ENCODE measurements at regions not wholly inside any gene's neighbourhood (a gene's known extent, or its start where the extent isn't known, plus 50 kb on each side); places are given as distances from the start of the nearest gene placed in this dataset.
"Not testable (repeated sequence)": the region's sequence is repeated elsewhere in the genome, so short reads cannot be mapped to it uniquely, and the experiment has no call there.

DNA sequence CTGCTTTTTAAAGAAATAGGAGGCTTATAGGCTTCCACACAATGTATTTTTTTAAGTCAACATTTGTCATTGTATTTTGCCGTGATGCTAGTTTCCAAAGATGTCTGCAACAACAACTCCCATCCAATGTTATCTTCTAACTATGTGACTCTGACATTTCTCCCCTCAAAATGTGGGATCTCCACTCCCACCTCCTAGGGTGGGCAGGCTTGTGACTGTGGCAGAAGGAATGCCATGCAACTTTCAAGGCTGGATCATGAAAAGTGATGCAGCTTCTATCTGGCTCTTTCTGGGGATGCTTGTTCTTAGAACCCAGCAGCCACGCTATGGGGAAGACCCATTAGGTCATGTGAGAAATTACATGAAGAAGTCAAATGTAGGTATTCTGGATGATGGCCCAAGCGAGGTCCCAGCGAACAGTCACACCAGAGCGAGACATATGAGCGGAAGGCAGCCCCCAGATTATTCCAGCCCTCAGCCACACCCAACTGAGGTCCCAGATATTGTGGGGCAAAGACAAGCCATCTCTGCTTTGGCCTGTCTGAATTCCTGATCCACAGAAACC is 124.3 kb downstream of the BDH1 start:
- DNase-seq (ENCODE audit: low read depth in 4 of 4, low spot score in 2 of 4) = no peak

GRCh38 chr3:197430934-197431333 is 124.8 kb downstream of the BDH1 start:
- no peak for DNase-seq (ENCODE audit: low read depth in 4 of 4, low spot score in 2 of 4)

- DNase-seq (ENCODE audit: low read depth in 4 of 4, low spot score in 2 of 4) = no peak
These were observed 125.3 kb downstream of the BDH1 start for GRCh38 chr3:197430502-197430901.

- no peak for DNase-seq (ENCODE audit: low read depth in 4 of 4, low spot score in 2 of 4)
These were observed 126.8 kb downstream of the BDH1 start for GRCh38 chr3:197428952-197429351.

DNA sequence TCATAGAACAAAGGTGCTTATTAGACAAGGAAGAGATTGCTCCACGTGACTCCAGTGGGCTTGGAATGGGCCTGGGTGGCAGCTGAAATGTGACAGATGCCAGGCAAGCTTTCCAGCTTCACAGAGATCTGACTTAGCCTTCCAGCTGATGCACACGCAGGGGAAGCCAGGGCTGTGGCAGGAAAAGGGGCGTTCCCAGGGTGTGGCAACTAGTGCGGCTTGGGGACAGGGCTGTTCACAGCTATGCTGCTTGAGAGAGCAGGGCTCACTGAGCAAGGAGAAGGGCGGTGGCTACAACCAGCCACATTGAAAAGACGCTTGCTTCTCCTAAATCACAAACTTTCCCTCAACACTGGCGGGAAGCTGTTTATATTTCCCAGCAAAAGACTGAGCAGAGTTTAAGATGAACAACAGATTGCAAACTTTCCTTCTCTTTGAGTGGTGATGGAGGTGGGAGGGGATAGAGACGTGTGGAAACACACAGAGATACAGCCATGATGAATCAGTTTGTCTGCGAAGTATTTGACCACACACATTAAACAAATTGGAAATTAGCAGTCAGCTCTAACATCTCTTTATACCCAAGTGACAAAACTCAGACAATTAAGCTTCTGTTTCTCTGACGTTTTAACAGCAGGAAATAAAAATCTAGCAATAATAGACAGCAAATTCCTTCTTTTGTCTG is 127.5 kb downstream of the BDH1 start:
- DNase-seq (ENCODE audit: low read depth in 4 of 4, low spot score in 2 of 4) = no peak

DNA sequence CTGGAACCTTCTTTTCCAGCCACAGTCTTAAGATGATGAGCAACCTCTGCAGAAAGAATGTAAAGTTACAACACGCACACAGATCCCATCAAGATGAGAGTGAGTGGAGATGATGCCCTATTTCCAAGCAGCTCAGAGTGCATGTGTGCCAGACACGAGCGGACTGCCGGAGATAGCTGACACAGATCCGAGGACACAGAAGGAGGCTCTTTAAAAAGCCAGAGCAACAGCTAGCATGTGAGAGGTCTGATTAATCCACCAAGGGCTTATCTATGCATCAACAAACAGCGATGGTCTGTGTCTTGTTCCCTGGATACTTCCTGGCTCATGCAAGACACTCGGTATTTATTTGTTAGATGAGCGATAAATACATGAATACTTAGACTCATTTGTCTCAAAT is 128.6 kb upstream of the DLG1 start:
- DNase-seq (ENCODE audit: low read depth in 4 of 4, low spot score in 2 of 4) = no peak

GRCh38 chr3:197426121-197426566 is 127.7 kb upstream of the DLG1 start:
- no peak for DNase-seq (ENCODE audit: low read depth in 4 of 4, low spot score in 2 of 4)

- no peak for DNase-seq (ENCODE audit: low read depth in 4 of 4, low spot score in 2 of 4)
These were observed 127.2 kb upstream of the DLG1 start for GRCh38 chr3:197425485-197426120.

DNA sequence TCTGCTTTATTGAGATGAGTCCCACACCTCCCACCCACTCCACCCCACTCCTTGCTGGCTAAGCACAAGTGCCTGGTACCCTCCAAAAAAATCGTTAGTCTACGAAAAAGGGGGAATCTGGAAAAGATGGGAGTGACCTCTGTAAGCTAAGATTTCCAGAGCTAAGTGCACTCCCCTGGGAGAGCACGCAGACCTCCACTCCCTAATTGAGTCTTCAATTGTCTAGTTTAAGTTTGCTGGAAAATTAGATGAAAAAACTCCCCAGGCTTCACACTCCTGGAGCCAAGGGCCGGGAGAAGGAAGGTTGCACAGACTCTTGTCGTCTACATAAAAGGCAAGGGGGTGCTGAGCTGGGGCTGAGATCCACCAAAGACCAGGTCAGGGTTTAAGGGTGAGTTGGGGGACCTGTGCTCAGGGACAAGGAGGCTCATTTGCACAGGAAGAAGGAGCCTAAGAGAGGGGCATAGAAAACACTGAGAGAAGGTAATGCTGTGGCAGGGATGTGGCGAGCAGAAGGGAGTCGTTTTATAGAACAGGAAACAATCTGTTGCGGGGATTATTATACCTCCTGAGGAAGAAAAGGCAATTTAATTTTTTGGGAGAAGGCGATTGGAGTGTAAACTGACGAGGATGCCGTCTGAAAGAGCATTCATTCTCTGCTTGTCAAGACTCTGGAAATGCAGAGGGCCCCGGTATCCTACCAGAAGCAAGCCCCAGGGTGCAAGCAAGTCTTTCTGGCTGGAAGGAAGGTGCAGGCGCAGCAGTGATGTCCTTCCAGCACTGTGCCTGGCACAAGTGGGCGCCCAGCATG is 126.5 kb upstream of the DLG1 start:
- DNase-seq (ENCODE audit: low read depth in 4 of 4, low spot score in 2 of 4) = no peak

DNA sequence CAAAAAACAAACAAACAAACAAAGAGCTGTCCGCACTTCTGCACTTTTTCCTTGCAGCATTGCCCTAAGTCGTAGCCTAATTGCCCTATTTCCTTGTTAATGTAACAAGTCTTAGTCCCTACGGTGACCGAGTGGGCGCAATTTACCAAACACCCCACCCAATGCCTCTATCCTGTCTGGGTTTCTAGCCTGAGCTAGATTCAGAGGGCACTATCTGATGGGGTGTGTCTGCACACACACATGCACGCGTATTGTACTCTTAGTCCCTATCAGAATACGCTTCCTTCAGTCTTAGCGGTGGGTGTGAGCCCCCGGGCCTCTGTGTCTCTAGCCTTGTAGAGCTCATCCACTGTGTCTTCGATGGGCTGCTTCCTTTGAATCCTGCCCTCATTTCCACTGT is 125.9 kb upstream of the DLG1 start:
- no peak for DNase-seq (ENCODE audit: low read depth in 4 of 4, low spot score in 2 of 4)

DNA sequence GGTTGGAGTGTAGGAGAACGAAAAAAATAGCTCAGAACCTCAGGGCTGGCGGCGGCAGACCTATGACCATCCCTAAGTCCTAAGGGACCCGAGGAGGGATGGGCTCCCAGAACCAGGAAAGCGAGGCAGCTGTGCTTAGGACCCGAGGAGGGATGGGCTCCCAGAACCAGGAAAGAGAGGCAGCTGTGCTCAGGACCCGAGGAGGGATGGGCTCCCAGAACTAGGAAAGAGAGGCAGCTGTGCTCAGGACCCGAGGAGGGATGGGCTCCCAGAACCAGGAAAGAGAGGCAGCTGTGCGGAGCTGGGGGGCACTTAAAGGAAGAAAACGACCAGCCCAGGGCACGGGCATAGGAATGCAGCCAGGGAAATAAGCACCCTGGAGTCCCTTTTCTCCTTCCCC is 125.0 kb upstream of the DLG1 start:
- no peak for DNase-seq (ENCODE audit: low read depth in 4 of 4, low spot score in 2 of 4)

- no peak for DNase-seq (ENCODE audit: low read depth in 4 of 4, low spot score in 2 of 4)
These were observed 124.1 kb upstream of the DLG1 start for GRCh38 chr3:197422506-197422905.

DNA sequence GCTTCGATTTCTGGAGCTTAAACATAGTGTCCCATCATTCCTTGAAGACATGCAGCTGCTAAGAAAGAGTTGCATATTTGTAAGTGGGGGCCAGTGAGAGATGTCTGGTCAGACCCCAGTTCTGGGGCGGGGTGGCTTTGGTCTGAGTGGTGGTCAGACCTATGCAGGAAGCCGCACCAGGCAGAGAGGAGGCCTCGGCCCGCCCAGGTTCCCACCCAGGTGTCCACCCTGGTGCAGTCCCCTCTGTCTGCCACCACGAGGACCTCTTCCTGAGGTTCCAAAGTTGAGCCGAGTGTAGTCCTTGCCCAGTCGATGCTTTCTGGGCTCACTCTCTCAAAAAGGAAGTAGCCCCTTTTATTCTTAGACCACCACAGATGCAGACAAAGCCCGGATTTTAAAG is 122.6 kb upstream of the DLG1 start:
- no peak for DNase-seq (ENCODE audit: low read depth in 4 of 4, low spot score in 2 of 4)

- DNase-seq (ENCODE audit: low read depth in 4 of 4, low spot score in 2 of 4) = no peak
These were observed 122.2 kb upstream of the DLG1 start for GRCh38 chr3:197420566-197420965.

GRCh38 chr3:197420115-197420514 is 121.7 kb upstream of the DLG1 start:
- DNase-seq (ENCODE audit: low read depth in 4 of 4, low spot score in 2 of 4) = no peak

DNA sequence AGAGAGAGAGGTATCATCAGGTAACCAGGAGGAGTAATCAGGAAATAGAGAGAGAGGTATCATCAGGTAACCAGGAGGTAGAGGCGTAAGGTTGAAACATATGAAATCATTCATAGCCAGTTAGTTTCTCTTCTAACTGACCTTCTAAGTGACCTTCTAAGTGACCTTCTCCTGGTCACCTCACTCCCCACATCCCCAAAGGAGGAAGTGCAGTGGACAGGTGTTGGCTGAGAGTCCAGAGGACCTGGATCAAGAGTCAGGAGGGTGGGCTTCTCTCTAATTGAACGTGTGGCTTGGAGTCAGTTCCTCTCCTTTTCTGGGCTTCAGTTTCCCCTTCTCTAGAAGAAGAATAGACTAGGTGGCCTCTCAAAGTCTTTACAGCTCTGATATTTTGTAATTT is 121.3 kb upstream of the DLG1 start:
- DNase-seq (ENCODE audit: low read depth in 4 of 4, low spot score in 2 of 4) = no peak

DNA sequence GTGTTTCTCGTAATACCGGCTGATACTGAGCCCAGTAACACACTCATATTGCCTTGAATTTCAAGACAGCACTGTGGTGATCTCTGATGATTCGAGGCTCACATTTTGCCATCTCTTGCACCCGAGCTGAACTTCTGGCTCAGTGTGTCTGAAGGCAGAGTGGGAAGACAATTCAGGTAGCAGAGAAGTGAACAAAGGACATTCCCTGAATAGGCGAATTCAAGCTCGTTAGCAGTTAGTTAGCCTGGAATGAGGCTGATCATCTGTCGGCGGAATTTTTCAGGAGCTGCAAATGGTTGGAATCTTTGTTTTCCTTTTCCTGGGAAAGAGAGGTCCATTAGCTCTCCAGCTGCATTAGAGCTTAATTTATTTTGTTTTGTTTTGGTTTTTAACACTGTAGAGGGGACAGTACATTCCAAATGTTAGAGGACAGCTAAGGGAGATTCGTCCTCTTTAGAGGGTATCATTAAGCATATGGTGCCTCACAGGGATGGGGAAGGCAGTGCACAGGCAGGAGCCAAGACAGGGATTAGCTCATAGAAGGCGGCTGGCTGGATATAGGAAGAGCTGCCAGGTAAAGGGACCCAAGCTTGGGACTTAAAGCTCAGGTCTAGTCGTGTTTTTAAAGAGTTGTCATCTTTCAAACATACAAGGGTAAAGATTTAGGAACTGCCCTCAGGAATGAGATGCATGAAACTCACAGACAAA is 119.7 kb upstream of the DLG1 start:
- DNase-seq (ENCODE audit: low read depth in 4 of 4, low spot score in 2 of 4) = no peak

DNA sequence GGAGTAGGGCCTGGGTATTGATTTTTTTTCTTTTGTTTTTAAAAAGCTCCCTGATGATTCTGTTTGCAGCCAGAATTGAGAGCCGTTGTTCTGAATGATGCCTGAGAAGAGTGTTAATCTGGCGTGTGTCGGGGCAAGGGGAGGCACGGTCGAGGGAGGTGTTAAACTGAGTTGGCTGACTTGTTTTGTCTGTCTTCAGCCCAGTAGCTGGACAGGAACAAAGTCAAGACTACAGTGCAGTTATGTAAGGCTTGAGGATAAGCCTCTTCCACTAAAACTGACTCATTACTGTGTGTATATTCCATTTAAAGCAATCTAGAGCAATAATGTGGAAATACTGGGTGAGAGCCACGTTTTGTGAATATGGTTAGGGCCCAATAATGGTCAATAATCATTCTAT is 119.0 kb upstream of the DLG1 start:
- no peak for DNase-seq (ENCODE audit: low read depth in 4 of 4, low spot score in 2 of 4)

DNA sequence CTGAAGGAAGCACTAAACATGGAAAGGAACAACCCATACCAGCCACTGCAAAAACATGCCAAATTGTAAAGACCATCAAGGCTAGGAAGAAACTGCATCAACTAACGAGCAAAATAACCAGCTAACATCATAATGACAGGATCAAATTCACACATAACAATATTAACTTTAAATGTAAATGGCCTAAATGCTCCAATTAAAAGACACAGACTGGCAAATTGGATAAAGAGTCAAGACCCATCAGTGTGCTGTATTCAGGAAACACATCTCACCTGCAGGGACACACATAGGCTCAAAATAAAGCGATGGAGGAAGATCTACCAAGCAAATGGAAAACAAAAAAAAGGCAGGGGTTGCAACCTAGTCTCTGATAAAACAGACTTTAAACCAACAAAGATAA is 113.5 kb upstream of the DLG1 start:
- not testable (repeated sequence) for DNase-seq (ENCODE audit: low read depth in 4 of 4, low spot score in 2 of 4)

DNA sequence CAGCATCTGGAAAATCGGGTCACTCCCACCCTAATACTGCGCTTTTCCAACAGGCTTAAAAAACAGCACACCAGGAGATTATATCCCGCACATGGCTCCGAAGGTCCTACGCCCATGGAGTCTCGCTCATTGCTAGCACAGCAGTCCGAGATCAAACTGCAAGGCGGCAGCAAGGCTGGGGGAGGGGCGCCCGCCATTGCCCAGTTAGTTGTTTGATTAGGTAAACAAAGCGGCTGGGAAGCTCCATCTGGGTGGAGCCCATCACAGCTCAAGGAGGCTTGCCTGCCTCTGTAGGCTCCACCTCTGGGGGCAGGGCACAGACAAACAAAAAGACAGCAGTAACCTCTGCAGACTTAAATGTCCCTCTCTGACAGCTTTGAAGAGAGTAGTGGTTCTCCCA is 111.8 kb upstream of the DLG1 start:
- DNase-seq (ENCODE audit: low read depth in 4 of 4, low spot score in 2 of 4) = not testable (repeated sequence)

Measured in left renal cortex interstitium (tissue), 4 donors.